ENCODE measurements at regions not wholly inside any gene's neighbourhood (a gene's known extent, or its start where the extent isn't known, plus 50 kb on each side); places are given as distances from the start of the nearest gene placed in this dataset.

DNA sequence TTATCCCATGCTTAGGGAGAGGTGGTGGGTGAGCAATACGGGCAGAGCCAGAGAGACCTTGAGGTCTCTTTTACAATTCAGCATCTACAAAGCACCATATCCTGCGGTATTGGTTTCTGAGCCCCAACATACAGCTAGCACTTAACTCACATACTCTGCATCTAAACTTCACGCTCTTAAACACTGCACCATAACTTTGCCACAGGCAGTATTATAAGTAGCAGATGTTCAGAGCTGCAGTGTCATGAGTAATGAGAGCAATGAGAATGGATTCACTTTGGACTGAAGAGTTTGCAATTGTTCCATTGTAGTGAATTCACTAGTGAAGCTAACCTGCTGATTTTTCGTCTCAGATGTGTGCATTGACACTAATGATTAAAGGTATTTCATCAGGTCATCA, 93.8 kb downstream of the HS3ST1 start:
- H3K9me2 ChIP-seq = no peaks in the 10 kb centered on the region
- no peaks in the 10 kb centered on the region for H3K36me3 ChIP-seq (replicated peaks in 1 of 2; ENCODE audit: control insufficient read depth in 1 of 2, insufficient read depth in 2 of 2, low read length in 1 of 2)
- CTCF ChIA-PET = no interaction called here
- H3F3A ChIP-seq (replicated peaks; ENCODE audit: insufficient read depth) = no peaks in the 10 kb centered on the region
- no peak overlapping the region for H2AFZ ChIP-seq (ENCODE audit: low read depth)
- no peaks in the 10 kb centered on the region for H3K4me1 ChIP-seq (ENCODE audit: control insufficient read depth in 1 of 2, insufficient read depth in 2 of 2, low read depth in 1 of 2, low read length in 1 of 2)
- TF ChIP-seq JUND (IDR thresholded peaks at IDR 0.05) = no peak
- TF ChIP-seq TEAD4 (IDR thresholded peaks at IDR 0.05; ENCODE audit: borderline replicate concordance, insufficient read depth) = no peak
- TF ChIP-seq, protein P1, sequence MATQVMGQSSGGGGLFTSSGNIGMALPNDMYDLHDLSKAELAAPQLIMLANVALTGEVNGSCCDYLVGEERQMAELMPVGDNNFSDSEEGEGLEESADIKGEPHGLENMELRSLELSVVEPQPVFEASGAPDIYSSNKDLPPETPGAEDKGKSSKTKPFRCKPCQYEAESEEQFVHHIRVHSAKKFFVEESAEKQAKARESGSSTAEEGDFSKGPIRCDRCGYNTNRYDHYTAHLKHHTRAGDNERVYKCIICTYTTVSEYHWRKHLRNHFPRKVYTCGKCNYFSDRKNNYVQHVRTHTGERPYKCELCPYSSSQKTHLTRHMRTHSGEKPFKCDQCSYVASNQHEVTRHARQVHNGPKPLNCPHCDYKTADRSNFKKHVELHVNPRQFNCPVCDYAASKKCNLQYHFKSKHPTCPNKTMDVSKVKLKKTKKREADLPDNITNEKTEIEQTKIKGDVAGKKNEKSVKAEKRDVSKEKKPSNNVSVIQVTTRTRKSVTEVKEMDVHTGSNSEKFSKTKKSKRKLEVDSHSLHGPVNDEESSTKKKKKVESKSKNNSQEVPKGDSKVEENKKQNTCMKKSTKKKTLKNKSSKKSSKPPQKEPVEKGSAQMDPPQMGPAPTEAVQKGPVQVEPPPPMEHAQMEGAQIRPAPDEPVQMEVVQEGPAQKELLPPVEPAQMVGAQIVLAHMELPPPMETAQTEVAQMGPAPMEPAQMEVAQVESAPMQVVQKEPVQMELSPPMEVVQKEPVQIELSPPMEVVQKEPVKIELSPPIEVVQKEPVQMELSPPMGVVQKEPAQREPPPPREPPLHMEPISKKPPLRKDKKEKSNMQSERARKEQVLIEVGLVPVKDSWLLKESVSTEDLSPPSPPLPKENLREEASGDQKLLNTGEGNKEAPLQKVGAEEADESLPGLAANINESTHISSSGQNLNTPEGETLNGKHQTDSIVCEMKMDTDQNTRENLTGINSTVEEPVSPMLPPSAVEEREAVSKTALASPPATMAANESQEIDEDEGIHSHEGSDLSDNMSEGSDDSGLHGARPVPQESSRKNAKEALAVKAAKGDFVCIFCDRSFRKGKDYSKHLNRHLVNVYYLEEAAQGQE (IDR thresholded peaks at IDR 0.05; ENCODE audit: low read depth, low read length) = no peak
- no peak for TF ChIP-seq GATA2 (CRISPR knock-in tag; IDR thresholded peaks at IDR 0.05)
- TF ChIP-seq, protein P2, sequence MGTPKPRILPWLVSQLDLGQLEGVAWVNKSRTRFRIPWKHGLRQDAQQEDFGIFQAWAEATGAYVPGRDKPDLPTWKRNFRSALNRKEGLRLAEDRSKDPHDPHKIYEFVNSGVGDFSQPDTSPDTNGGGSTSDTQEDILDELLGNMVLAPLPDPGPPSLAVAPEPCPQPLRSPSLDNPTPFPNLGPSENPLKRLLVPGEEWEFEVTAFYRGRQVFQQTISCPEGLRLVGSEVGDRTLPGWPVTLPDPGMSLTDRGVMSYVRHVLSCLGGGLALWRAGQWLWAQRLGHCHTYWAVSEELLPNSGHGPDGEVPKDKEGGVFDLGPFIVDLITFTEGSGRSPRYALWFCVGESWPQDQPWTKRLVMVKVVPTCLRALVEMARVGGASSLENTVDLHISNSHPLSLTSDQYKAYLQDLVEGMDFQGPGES (IDR thresholded peaks at IDR 0.05; ENCODE audit: low read depth, low read length) = no peak
- TF ChIP-seq, protein P3, sequence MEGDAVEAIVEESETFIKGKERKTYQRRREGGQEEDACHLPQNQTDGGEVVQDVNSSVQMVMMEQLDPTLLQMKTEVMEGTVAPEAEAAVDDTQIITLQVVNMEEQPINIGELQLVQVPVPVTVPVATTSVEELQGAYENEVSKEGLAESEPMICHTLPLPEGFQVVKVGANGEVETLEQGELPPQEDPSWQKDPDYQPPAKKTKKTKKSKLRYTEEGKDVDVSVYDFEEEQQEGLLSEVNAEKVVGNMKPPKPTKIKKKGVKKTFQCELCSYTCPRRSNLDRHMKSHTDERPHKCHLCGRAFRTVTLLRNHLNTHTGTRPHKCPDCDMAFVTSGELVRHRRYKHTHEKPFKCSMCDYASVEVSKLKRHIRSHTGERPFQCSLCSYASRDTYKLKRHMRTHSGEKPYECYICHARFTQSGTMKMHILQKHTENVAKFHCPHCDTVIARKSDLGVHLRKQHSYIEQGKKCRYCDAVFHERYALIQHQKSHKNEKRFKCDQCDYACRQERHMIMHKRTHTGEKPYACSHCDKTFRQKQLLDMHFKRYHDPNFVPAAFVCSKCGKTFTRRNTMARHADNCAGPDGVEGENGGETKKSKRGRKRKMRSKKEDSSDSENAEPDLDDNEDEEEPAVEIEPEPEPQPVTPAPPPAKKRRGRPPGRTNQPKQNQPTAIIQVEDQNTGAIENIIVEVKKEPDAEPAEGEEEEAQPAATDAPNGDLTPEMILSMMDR (IDR thresholded peaks at IDR 0.05) = no peak
- no peak for TF ChIP-seq RCOR1 (IDR thresholded peaks at IDR 0.05; ENCODE audit: low read length)
- no peak for TF ChIP-seq TCF12 (IDR thresholded peaks at IDR 0.05)
- TF ChIP-seq, protein P4, sequence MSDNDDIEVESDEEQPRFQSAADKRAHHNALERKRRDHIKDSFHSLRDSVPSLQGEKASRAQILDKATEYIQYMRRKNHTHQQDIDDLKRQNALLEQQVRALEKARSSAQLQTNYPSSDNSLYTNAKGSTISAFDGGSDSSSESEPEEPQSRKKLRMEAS (IDR thresholded peaks at IDR 0.05; ENCODE audit: low read depth) = no peak
- TF ChIP-seq RXRA (IDR thresholded peaks at IDR 0.05; ENCODE audit: borderline replicate concordance, low read depth) = no peak
- no peak for TF ChIP-seq FOXM1 (IDR thresholded peaks at IDR 0.05; ENCODE audit: low read depth)
- no peak for TF ChIP-seq GABPA (IDR thresholded peaks at IDR 0.05; ENCODE audit: low read depth)
- no peak for TF ChIP-seq FOSL2 (IDR thresholded peaks at IDR 0.05; ENCODE audit: borderline replicate concordance, low read depth)
- TF ChIP-seq SIN3A (IDR thresholded peaks at IDR 0.05; ENCODE audit: borderline replicate concordance, low read depth, low read length) = no peak
- TF ChIP-seq, protein P5, sequence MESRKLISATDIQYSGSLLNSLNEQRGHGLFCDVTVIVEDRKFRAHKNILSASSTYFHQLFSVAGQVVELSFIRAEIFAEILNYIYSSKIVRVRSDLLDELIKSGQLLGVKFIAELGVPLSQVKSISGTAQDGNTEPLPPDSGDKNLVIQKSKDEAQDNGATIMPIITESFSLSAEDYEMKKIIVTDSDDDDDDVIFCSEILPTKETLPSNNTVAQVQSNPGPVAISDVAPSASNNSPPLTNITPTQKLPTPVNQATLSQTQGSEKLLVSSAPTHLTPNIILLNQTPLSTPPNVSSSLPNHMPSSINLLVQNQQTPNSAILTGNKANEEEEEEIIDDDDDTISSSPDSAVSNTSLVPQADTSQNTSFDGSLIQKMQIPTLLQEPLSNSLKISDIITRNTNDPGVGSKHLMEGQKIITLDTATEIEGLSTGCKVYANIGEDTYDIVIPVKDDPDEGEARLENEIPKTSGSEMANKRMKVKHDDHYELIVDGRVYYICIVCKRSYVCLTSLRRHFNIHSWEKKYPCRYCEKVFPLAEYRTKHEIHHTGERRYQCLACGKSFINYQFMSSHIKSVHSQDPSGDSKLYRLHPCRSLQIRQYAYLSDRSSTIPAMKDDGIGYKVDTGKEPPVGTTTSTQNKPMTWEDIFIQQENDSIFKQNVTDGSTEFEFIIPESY (IDR thresholded peaks at IDR 0.05; ENCODE audit: borderline replicate concordance, low read depth) = no peak
- TF ChIP-seq ELF1 (IDR thresholded peaks at IDR 0.05) = no peak
- H3K9ac ChIP-seq = no peak overlapping the region
- no peaks in the 10 kb centered on the region for H3K27me3 ChIP-seq (ENCODE audit: insufficient read depth)
- H4K20me1 ChIP-seq (ENCODE audit: insufficient read depth) = no peaks in the 10 kb centered on the region
- POLR2A ChIA-PET = no interaction called here
- WGBS (ENCODE audit: low lambda C conversion rate) = 7% methylated on average over 4 of the region's 4 CpGs
- H3K4me2 ChIP-seq = no peak overlapping the region
- H3K9me3 ChIP-seq = no peaks in the 10 kb centered on the region
- H3K27ac ChIP-seq (ENCODE audit: low read depth in 2 of 2, low read length in 1 of 2) = no peak overlapping the region
- no peak overlapping the region for H3K4me3 ChIP-seq (ENCODE audit: low read depth in 2 of 2, low read length in 1 of 2)
- no peak for DNase-seq
- no peaks in the 10 kb centered on the region; the same call in 1 of the 2 replicates for H3K79me2 ChIP-seq (ENCODE audit: insufficient read depth)

Measured in SK-N-SH (cell line).